Stimulated activated CD4-positive, alpha-beta T cell treated with anti-CD3 and anti-CD28 coated beads, TNF-alpha, amount 100 ng/mL, for 24 hours (primary cell): ENCODE measurements at regions not wholly inside any gene's neighbourhood (a gene's known extent, or its start where the extent isn't known, plus 50 kb on each side); places are given as distances from the start of the nearest gene placed in this dataset.
"Not testable (repeated sequence)": the region's sequence is repeated elsewhere in the genome, so short reads cannot be mapped to it uniquely, and the experiment has no call there.

Experiments used
- DNase-seq, 3 experiments: peaks; one replicate each; pipeline ENCODE4 v3.0.0-alpha.2; 2020; ENCODE audit warnings: low read depth in 3 of 3

- DNase-seq, result no peak
These were observed 168.9 kb upstream of the TMEM72 start for GRCh38 chr10:44742248-44742647.

GRCh38 chr10:44743535-44743934 lies 167.6 kb upstream of the TMEM72 start:
- no peak for DNase-seq

- DNase-seq, result no peak
These were observed 165.2 kb upstream of the TMEM72 start for GRCh38 chr10:44745920-44746319.

GRCh38 chr10:44747593-44748172 lies 163.5 kb upstream of the TMEM72 start:
- no peak for DNase-seq

GRCh38 chr10:44749151-44749550 lies 162.0 kb upstream of the TMEM72 start:
- no peak for DNase-seq

GRCh38 chr10:44752451-44753441 lies 158.4 kb upstream of the TMEM72 start:
- no peak for DNase-seq

- DNase-seq, result not testable (repeated sequence)
These were observed 156.8 kb upstream of the TMEM72 start for GRCh38 chr10:44754355-44754754.

GRCh38 chr10:44755481-44755880 lies 155.7 kb upstream of the TMEM72 start:
- no peak for DNase-seq

GRCh38 chr10:44756216-44756615 lies 154.9 kb upstream of the TMEM72 start:
- no peak for DNase-seq

- no peak for DNase-seq
These were observed 153.5 kb upstream of the TMEM72 start for GRCh38 chr10:44757551-44758205.

GRCh38 chr10:44759122-44759521 lies 152.0 kb upstream of the TMEM72 start:
- no peak for DNase-seq

GRCh38 chr10:44760513-44760912 lies 150.6 kb upstream of the TMEM72 start:
- no peak for DNase-seq

GRCh38 chr10:44761076-44761475 lies 150.1 kb upstream of the TMEM72 start:
- DNase-seq, result no peak

- no peak for DNase-seq
These were observed 147.8 kb upstream of the TMEM72 start for GRCh38 chr10:44763331-44763730.

GRCh38 chr10:44765299-44765698 lies 145.8 kb upstream of the TMEM72 start:
- DNase-seq, result no peak

GRCh38 chr10:44766631-44767030 lies 144.5 kb upstream of the TMEM72 start:
- no peak for DNase-seq

- DNase-seq, result no peak
These were observed 141.7 kb upstream of the TMEM72 start for GRCh38 chr10:44769450-44769849.

- no peak for DNase-seq
These were observed 139.7 kb upstream of the TMEM72 start for GRCh38 chr10:44771233-44771995.

- no peak for DNase-seq
These were observed 137.6 kb upstream of the TMEM72 start for GRCh38 chr10:44773565-44773964.

- DNase-seq, result no peak
These were observed 136.3 kb upstream of the TMEM72 start for GRCh38 chr10:44774676-44775401.

GRCh38 chr10:44775402-44775741 lies 135.8 kb upstream of the TMEM72 start:
- DNase-seq, result no peak
